Calu3 (cell line): ENCODE measurements at regions not wholly inside any gene's neighbourhood (a gene's known extent, or its start where the extent isn't known, plus 50 kb on each side); places are given as distances from the start of the nearest gene placed in this dataset.

Experiments used
- BruUV-seq: library from RNA; stranded (reverse); fragments of 400-500 nt; replicated peaks from 2 replicates; lab custom pipeline; 2021; lab: Mats Ljungman, UMichigan
- CTCF ChIA-PET: fragments of 300-600 bp; sonication (Branson Sonifier 250); formaldehyde crosslinking; loops from one replicate; lab custom pipeline; 2022; ENCODE audit warnings: antibody characterized with exemption; lab: Charles Lee
- DNase-seq: peaks from one replicate; pipeline ENCODE4 v3.0.0; 2022
- H3K27ac Mint-ChIP-seq: one replicate; pipeline ENCODE4 v1.8.0; 2022; ENCODE audit warnings: mixed read lengths; ENCODE audit not compliant: unreplicated experiment
- H3K27me3 Mint-ChIP-seq: one replicate; pipeline ENCODE4 v1.8.0; 2022; ENCODE audit warnings: mixed read lengths; ENCODE audit not compliant: unreplicated experiment
- H3K36me3 Mint-ChIP-seq: one replicate; pipeline ENCODE4 v1.8.0; 2022; ENCODE audit warnings: mild to moderate bottlenecking, moderate library complexity, mixed read lengths; ENCODE audit not compliant: insufficient read depth, unreplicated experiment
- H3K4me1 Mint-ChIP-seq: one replicate; pipeline ENCODE4 v1.8.0; 2022; ENCODE audit warnings: mild to moderate bottlenecking, low read depth, mixed read lengths; ENCODE audit not compliant: unreplicated experiment
- H3K4me3 Mint-ChIP-seq: one replicate; pipeline ENCODE4 v1.8.0; 2022; ENCODE audit warnings: mild to moderate bottlenecking, low read depth, moderate library complexity, mixed read lengths; ENCODE audit not compliant: unreplicated experiment
- H3K9me3 Mint-ChIP-seq: one replicate; pipeline ENCODE4 v1.8.0; 2022; ENCODE audit warnings: low read depth, mixed read lengths; ENCODE audit not compliant: unreplicated experiment
- intact Hi-C: fragments of 100-400 bp; cut with micrococcal nuclease; formaldehyde crosslinking; loops from one replicate; pipeline ENCODE4 v1.10.0; 2022; ENCODE audit not compliant: unreplicated experiment
- TF ChIP-seq, protein P1 (sequence below): fragments of 200-600 bp; IDR thresholded peaks from one replicate; pipeline ENCODE4 v1.8.0; 2022; ENCODE audit warnings: antibody characterized with exemption; ENCODE audit not compliant: unreplicated experiment

DNA sequence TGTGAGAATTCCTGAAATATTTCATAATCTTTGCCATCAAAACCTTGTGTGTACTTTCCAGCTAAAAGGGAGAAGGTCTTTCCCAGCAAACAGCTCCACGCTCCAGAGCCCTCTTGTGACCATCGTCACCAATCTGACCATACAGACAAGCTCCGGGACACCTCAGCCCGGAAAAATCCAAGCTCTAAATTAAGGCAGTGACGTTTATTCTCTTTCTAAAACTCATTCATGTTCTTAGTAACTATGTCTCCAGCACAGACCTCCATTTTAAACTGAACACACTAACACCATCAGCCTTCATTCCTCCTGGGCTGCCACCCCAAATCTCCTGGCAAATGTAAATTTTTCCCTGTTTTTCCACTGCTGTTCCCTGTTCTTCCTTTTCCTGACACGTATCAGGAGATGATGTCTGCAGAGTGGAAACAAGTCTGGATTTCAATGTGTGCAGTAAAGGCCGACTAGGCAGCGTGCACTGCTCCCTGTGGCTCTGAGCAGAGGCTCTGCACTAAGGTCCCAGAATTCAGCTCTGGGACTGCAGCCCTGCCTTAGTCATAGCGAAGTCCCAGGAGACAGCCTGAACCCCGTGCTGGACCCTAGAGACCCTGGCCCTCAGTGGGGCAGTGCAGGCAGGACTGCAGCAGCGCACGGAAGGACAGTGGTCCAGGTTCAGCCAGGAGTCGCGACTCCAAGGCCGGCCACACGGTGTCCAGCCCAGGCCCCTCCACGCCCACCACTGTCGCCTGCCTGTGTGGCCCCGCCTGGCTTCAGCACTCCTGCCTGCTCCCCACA lies 452.5 kb upstream of the SALL3 start:
- no peak for DNase-seq
- Mint-ChIP-seq H3K4me3 (no peak overlapping the region), H3K27ac (no peak overlapping the region), H3K9me3 (peaks cover 18% of the 10 kb centered on the region), H3K4me1 (no peaks in the 10 kb centered on the region), H3K36me3 (no peaks in the 10 kb centered on the region), H3K27me3 (no peaks in the 10 kb centered on the region)
- TF ChIP-seq, protein P1, sequence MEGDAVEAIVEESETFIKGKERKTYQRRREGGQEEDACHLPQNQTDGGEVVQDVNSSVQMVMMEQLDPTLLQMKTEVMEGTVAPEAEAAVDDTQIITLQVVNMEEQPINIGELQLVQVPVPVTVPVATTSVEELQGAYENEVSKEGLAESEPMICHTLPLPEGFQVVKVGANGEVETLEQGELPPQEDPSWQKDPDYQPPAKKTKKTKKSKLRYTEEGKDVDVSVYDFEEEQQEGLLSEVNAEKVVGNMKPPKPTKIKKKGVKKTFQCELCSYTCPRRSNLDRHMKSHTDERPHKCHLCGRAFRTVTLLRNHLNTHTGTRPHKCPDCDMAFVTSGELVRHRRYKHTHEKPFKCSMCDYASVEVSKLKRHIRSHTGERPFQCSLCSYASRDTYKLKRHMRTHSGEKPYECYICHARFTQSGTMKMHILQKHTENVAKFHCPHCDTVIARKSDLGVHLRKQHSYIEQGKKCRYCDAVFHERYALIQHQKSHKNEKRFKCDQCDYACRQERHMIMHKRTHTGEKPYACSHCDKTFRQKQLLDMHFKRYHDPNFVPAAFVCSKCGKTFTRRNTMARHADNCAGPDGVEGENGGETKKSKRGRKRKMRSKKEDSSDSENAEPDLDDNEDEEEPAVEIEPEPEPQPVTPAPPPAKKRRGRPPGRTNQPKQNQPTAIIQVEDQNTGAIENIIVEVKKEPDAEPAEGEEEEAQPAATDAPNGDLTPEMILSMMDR, result no peak
- no TSS peak for BruUV-seq
- intact Hi-C loops, result no loop called here
- CTCF ChIA-PET, result no interaction called here

DNA sequence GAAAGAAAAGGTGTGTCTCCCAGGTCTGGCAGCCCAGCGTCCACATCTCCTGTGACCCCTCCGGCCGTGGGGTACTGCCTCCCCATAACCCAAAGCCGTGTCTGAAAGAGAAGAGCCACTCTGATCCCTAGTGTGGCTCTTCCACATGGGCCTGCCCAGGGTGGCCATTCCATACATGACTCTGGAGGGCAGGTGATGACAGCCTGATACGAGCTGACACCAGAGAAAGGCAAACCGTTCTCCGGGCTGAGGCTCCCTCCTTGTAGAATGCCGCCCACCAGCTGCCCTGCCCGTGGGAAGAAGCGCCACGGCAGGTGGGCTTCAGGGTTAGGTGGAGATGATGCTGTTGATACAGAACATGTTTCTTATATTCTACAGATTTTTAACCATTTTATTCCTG lies 451.6 kb upstream of the SALL3 start:
- no peaks in the 10 kb centered on the region for H3K36me3 Mint-ChIP-seq
- no peaks in the 10 kb centered on the region for H3K27me3 Mint-ChIP-seq
- intact Hi-C loops, result no loop called here
- H3K9me3 Mint-ChIP-seq, result peaks cover 17% of the 10 kb centered on the region
- no peak overlapping the region for H3K27ac Mint-ChIP-seq
- DNase-seq, result no peak
- H3K4me1 Mint-ChIP-seq, result no peaks in the 10 kb centered on the region
- BruUV-seq, result no TSS peak
- TF ChIP-seq, protein P1, result no peak
- H3K4me3 Mint-ChIP-seq, result no peak overlapping the region
- CTCF ChIA-PET, result no interaction called here

DNA sequence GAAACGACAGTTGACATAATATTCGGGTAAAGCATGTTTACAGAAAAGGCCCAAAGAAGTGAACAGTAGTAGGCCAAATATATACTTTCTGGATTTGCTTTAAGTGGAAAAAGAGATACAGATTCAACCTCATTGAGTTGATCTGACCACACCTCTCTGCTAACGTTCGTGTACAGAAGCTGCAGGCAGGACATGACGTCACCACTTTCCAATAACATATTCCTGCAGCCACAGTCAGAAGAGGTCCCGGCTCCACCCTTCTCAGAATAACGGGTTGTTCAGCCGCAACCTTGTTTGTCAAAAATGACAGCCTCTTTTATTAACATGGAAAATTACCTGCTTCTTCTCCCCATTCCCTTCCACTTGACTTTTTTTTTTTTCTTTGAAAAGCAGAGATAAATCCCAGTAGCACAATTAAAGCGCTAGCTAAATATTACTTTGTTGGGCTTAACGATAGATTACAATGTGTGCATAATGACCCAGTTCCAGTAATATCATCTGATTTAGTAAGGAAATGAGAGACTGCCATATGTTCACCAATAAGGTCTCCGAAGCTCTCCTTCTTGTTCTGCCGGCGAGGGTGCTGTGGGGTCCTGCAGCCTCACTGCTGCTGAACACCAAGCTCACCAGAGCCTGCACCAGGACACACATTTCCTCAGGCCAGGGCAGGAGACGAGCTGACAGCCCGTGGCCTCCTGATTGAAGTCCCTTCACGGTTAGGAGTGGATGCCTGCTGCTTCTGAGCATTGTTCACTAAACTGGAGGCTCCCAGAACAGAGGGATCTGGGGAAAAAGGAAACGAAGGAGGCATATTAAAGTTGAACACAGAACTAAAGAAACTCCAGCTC lies 451.0 kb upstream of the SALL3 start:
- Mint-ChIP-seq H3K9me3 (peaks cover 14% of the 10 kb centered on the region), H3K36me3 (no peaks in the 10 kb centered on the region), H3K27me3 (no peaks in the 10 kb centered on the region), H3K4me1 (no peaks in the 10 kb centered on the region), H3K4me3 (no peak overlapping the region), H3K27ac (no peak overlapping the region)
- CTCF ChIA-PET, result no interaction called here
- TF ChIP-seq, protein P1, result no peak
- intact Hi-C loops, result no loop called here
- no peak for DNase-seq
- no TSS peak for BruUV-seq

DNA sequence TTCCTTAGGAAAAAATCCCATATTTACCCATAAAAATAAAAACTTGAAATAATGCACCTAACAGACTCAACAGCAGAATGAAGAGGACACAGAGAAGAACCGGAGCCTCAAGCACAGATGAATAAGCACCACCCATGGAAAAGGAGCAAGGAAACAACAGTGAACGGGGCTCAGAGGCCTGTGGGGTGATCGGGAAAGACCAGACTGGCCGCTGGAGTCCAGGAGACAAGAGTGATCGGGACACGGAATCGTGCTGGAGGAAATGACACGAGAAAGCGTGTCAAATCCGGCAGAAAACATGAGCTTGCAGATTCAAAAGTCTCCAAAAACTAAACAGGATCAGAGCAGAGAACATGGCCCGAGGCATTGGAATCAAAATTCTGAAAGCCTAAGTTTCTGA lies 448.0 kb upstream of the SALL3 start:
- TF ChIP-seq, protein P1, result no peak
- intact Hi-C loops, result no loop called here
- Mint-ChIP-seq H3K9me3 (peaks cover 7% of the 10 kb centered on the region), H3K36me3 (no peaks in the 10 kb centered on the region), H3K4me1 (no peaks in the 10 kb centered on the region), H3K27ac (no peak overlapping the region), H3K27me3 (no peaks in the 10 kb centered on the region), H3K4me3 (no peak overlapping the region)
- CTCF ChIA-PET, result no interaction called here
- no TSS peak for BruUV-seq
- DNase-seq, result no peak
